ENCODE measurements at regions not wholly inside any gene's neighbourhood (a gene's known extent, or its start where the extent isn't known, plus 50 kb on each side); places are given as distances from the start of the nearest gene placed in this dataset.
A peak's percentile ranks its signal among the peaks of the same experiment; 100 is the strongest.

DNA sequence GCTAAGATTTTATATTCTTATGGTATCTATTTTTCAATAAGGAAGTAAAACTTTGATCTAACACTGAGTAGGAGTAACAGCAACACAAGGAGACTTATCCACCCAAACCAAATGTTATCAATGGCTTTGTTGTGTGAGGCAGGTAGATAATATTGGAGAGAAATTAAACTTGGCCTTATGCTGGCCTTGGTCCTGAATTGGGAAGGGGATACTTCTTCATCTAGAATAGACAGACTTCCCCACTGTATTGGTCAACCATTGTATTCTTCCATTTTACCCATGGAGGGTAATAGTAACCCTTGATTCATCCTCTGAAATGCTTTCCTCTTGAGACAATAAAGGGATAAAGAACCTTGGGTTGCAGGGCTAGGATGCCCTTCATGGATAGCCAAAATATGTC is 76.3 kb upstream of the ANKFN1 start:
- TF ChIP-seq GABPA (IDR thresholded peaks at IDR 0.05; ENCODE audit: low read depth), result no peak
- TF ChIP-seq, protein P1, sequence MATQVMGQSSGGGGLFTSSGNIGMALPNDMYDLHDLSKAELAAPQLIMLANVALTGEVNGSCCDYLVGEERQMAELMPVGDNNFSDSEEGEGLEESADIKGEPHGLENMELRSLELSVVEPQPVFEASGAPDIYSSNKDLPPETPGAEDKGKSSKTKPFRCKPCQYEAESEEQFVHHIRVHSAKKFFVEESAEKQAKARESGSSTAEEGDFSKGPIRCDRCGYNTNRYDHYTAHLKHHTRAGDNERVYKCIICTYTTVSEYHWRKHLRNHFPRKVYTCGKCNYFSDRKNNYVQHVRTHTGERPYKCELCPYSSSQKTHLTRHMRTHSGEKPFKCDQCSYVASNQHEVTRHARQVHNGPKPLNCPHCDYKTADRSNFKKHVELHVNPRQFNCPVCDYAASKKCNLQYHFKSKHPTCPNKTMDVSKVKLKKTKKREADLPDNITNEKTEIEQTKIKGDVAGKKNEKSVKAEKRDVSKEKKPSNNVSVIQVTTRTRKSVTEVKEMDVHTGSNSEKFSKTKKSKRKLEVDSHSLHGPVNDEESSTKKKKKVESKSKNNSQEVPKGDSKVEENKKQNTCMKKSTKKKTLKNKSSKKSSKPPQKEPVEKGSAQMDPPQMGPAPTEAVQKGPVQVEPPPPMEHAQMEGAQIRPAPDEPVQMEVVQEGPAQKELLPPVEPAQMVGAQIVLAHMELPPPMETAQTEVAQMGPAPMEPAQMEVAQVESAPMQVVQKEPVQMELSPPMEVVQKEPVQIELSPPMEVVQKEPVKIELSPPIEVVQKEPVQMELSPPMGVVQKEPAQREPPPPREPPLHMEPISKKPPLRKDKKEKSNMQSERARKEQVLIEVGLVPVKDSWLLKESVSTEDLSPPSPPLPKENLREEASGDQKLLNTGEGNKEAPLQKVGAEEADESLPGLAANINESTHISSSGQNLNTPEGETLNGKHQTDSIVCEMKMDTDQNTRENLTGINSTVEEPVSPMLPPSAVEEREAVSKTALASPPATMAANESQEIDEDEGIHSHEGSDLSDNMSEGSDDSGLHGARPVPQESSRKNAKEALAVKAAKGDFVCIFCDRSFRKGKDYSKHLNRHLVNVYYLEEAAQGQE (IDR thresholded peaks at IDR 0.05; ENCODE audit: insufficient replicate concordance, low read depth), result peak; percentile 86
- no peaks in the 10 kb centered on the region for H3K27me3 ChIP-seq (ENCODE audit: insufficient read depth, poor library complexity, severe bottlenecking)
- H3K4me3 ChIP-seq (replicated peaks; ENCODE audit: insufficient read depth, low read length), result no peak overlapping the region
- no peak overlapping the region for H3K27ac ChIP-seq (replicated peaks)
- DNase-seq (ENCODE audit: low read depth in 1 of 2, low spot score in 1 of 2), result no peak

DNA sequence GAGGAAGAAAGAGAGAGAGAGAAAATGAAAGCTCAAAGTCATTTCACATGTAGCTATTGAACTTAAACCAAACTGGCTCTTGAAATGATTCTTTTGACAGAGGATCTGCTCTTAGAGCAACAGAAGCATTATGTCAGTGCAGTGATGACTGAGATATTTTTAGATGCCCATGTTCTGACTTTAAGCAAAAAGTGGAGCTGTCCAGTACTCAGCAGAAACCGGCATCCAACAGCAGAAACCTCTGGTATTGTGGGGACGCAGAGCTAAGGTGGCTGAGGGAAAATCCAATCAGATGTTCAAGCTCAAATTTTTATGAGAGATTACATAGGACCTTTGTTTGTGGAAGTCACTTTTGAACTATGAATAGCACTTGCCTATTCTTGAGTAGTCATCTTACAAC is 69.8 kb upstream of the ANKFN1 start:
- no peak for DNase-seq (ENCODE audit: low read depth in 1 of 2, low spot score in 1 of 2)
- Histone ChIP-seq H3K4me3 (replicated peaks; ENCODE audit: insufficient read depth, low read length) (no peak overlapping the region), H3K27me3 (ENCODE audit: insufficient read depth, poor library complexity, severe bottlenecking) (no peaks in the 10 kb centered on the region), H3K27ac (replicated peaks) (no peak overlapping the region)
- TF ChIP-seq, protein P1 (IDR thresholded peaks at IDR 0.05; ENCODE audit: insufficient replicate concordance, low read depth), result peak; percentile 58
- TF ChIP-seq GABPA (IDR thresholded peaks at IDR 0.05; ENCODE audit: low read depth), result no peak

DNA sequence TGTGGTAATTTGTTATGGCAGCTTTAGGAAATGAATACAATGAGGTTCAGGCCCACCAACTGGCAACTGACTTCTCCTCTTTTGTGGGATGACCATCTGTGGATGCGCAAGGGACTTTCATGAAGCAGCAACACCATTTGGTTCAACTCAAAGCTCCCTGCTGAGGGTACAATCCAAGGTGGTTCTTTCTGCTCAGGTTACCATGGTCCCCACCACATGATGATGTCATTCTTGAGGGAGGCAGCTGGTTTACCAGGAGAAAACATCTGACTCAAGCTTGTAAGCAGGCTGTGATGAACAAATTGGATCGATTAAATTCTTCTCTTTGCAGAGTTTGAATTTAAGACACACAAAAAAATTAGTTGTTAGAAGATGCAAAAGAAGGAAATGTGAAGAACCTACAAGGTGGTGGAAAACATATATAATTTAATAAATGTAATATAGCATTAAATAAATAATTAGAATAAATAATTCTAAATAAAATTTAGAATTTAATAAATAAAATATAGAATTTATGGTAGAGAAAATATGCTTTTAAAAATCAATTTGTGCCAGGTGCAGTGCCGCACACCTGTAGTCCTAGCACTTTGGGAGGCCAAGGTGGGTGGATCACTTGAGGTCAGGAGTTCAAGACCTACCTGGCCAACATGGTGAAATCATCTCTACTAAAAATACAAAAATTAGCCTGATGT is 67.6 kb upstream of the ANKFN1 start:
- Histone ChIP-seq H3K27me3 (ENCODE audit: insufficient read depth, poor library complexity, severe bottlenecking) (no peaks in the 10 kb centered on the region), H3K27ac (replicated peaks) (no peak overlapping the region), H3K4me3 (replicated peaks; ENCODE audit: insufficient read depth, low read length) (no peak overlapping the region)
- DNase-seq (ENCODE audit: low read depth in 1 of 2, low spot score in 1 of 2), result no peak
- TF ChIP-seq, protein P1 (IDR thresholded peaks at IDR 0.05; ENCODE audit: insufficient replicate concordance, low read depth), result no peak
- TF ChIP-seq SPI1 (IDR thresholded peaks at IDR 0.05; ENCODE audit: borderline replicate concordance, low read depth), result no peak
- TF ChIP-seq GABPA (IDR thresholded peaks at IDR 0.05; ENCODE audit: low read depth), result no peak
- TF ChIP-seq, protein P2, sequence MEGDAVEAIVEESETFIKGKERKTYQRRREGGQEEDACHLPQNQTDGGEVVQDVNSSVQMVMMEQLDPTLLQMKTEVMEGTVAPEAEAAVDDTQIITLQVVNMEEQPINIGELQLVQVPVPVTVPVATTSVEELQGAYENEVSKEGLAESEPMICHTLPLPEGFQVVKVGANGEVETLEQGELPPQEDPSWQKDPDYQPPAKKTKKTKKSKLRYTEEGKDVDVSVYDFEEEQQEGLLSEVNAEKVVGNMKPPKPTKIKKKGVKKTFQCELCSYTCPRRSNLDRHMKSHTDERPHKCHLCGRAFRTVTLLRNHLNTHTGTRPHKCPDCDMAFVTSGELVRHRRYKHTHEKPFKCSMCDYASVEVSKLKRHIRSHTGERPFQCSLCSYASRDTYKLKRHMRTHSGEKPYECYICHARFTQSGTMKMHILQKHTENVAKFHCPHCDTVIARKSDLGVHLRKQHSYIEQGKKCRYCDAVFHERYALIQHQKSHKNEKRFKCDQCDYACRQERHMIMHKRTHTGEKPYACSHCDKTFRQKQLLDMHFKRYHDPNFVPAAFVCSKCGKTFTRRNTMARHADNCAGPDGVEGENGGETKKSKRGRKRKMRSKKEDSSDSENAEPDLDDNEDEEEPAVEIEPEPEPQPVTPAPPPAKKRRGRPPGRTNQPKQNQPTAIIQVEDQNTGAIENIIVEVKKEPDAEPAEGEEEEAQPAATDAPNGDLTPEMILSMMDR (IDR thresholded peaks at IDR 0.05; ENCODE audit: insufficient read depth, low read length), result no peak
- no peak for TF ChIP-seq POLR2AphosphoS5 (IDR thresholded peaks at IDR 0.05; ENCODE audit: low read depth)

DNA sequence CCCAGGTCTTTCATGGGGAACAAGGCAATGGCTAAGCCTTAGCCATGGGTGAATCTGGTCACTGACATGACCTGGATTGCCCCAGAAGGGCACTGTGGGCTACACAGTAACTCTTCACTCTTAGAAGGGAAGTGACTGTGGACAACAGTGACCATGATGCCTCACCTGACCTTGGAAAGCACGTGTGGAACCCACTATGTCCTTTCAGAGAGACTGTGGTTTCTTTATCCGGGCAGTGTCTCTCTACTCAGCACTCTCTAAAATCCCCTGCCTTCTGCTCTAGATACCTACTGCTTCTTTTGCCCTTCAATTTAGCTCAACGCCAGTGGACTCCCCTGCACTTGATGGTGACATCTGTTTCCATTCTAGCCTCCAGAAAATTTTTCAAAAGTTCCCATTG is 66.1 kb upstream of the ANKFN1 start:
- TF ChIP-seq SPI1 (IDR thresholded peaks at IDR 0.05; ENCODE audit: borderline replicate concordance, low read depth) (no peak), GABPA (IDR thresholded peaks at IDR 0.05; ENCODE audit: low read depth) (no peak), POLR2AphosphoS5 (IDR thresholded peaks at IDR 0.05; ENCODE audit: low read depth) (no peak)
- TF ChIP-seq, protein P2 (IDR thresholded peaks at IDR 0.05; ENCODE audit: insufficient read depth, low read length), result no peak
- TF ChIP-seq, protein P1 (IDR thresholded peaks at IDR 0.05; ENCODE audit: insufficient replicate concordance, low read depth), result no peak
- Histone ChIP-seq H3K27ac (replicated peaks) (no peak overlapping the region), H3K27me3 (ENCODE audit: insufficient read depth, poor library complexity, severe bottlenecking) (no peaks in the 10 kb centered on the region), H3K4me3 (replicated peaks; ENCODE audit: insufficient read depth, low read length) (no peak overlapping the region)
- no peak for DNase-seq (ENCODE audit: low read depth in 1 of 2, low spot score in 1 of 2)

Measured in HL-60 (cell line).